HL-60 (cell line): ENCODE measurements at regions not wholly inside any gene's neighbourhood (a gene's known extent, or its start where the extent isn't known, plus 50 kb on each side); places are given as distances from the start of the nearest gene placed in this dataset.

Experiments used
- DNase-seq, 2 experiments: peaks; one replicate each; pipeline ENCODE4 v3.0.0-alpha.2; 2010 to 2020; ENCODE audit warnings: low read depth in 1 of 2, low spot score in 1 of 2
- H3K27ac ChIP-seq: fragments of 250-450 bp; sonication (Bioruptor Pico); replicated peaks from 2 replicates; pipeline ENCODE4 v1.5.1; 2020; ENCODE audit warnings: mild to moderate bottlenecking, moderate library complexity
- H3K27me3 ChIP-seq: fragments of 250-450 bp; sonication (Bioruptor Pico); 2 replicates; pipeline ENCODE4 v1.5.1; 2021; ENCODE audit warnings: mild to moderate bottlenecking, moderate library complexity; ENCODE audit not compliant: insufficient read depth, poor library complexity, severe bottlenecking
- H3K4me3 ChIP-seq: replicated peaks from 2 replicates; pipeline ENCODE4 v1.5.1; 2011; ENCODE audit warnings: mild to moderate bottlenecking, control low read depth, low read length; ENCODE audit not compliant: insufficient read depth
- GABPA ChIP-seq: IDR thresholded peaks from 2 replicates; pipeline ENCODE4 v1.6.1; 2012; ENCODE audit warnings: low read depth
- POLR2AphosphoS5 ChIP-seq: IDR thresholded peaks from 2 replicates; pipeline ENCODE4 v1.6.1; 2012; ENCODE audit warnings: low read depth
- SPI1 ChIP-seq: IDR thresholded peaks from 2 replicates; pipeline ENCODE4 v1.6.1; 2012; ENCODE audit warnings: low read depth, mild to moderate bottlenecking, borderline replicate concordance
- TF ChIP-seq, protein P1 (sequence below): IDR thresholded peaks from one replicate; pipeline ENCODE4 v1.5.1; 2011; ENCODE audit warnings: low read length, control low read depth, inconsistent platforms; ENCODE audit not compliant: insufficient read depth
- TF ChIP-seq, protein P2 (sequence below): IDR thresholded peaks from 2 replicates; pipeline ENCODE4 v1.6.1; 2012; ENCODE audit warnings: low read depth; ENCODE audit not compliant: insufficient replicate concordance

DNA sequence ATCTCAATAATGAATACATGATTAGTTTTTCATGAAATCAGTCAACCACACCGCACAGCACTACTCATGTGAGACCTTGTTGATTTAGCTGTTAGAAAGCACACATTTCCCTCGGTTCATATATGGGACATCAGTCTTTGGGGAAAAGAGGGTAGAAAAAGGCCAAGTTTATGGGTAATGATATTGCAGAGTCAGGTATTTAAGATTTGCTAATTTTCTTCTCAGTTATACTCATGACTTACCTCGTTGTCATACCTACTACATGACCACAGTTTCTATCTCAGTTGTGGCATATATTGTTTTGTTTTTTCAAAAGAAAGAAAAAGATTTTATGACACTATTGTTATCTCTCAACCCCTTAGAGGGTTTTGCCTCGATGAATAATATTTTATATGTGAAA, 165.6 kb downstream of the POU4F1 start:
- H3K4me3 ChIP-seq: no peak overlapping the region
- TF ChIP-seq POLR2AphosphoS5 (no peak), SPI1 (no peak), GABPA (no peak)
- TF ChIP-seq, protein P1, sequence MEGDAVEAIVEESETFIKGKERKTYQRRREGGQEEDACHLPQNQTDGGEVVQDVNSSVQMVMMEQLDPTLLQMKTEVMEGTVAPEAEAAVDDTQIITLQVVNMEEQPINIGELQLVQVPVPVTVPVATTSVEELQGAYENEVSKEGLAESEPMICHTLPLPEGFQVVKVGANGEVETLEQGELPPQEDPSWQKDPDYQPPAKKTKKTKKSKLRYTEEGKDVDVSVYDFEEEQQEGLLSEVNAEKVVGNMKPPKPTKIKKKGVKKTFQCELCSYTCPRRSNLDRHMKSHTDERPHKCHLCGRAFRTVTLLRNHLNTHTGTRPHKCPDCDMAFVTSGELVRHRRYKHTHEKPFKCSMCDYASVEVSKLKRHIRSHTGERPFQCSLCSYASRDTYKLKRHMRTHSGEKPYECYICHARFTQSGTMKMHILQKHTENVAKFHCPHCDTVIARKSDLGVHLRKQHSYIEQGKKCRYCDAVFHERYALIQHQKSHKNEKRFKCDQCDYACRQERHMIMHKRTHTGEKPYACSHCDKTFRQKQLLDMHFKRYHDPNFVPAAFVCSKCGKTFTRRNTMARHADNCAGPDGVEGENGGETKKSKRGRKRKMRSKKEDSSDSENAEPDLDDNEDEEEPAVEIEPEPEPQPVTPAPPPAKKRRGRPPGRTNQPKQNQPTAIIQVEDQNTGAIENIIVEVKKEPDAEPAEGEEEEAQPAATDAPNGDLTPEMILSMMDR: no peak
- TF ChIP-seq, protein P2, sequence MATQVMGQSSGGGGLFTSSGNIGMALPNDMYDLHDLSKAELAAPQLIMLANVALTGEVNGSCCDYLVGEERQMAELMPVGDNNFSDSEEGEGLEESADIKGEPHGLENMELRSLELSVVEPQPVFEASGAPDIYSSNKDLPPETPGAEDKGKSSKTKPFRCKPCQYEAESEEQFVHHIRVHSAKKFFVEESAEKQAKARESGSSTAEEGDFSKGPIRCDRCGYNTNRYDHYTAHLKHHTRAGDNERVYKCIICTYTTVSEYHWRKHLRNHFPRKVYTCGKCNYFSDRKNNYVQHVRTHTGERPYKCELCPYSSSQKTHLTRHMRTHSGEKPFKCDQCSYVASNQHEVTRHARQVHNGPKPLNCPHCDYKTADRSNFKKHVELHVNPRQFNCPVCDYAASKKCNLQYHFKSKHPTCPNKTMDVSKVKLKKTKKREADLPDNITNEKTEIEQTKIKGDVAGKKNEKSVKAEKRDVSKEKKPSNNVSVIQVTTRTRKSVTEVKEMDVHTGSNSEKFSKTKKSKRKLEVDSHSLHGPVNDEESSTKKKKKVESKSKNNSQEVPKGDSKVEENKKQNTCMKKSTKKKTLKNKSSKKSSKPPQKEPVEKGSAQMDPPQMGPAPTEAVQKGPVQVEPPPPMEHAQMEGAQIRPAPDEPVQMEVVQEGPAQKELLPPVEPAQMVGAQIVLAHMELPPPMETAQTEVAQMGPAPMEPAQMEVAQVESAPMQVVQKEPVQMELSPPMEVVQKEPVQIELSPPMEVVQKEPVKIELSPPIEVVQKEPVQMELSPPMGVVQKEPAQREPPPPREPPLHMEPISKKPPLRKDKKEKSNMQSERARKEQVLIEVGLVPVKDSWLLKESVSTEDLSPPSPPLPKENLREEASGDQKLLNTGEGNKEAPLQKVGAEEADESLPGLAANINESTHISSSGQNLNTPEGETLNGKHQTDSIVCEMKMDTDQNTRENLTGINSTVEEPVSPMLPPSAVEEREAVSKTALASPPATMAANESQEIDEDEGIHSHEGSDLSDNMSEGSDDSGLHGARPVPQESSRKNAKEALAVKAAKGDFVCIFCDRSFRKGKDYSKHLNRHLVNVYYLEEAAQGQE: no peak
- H3K27me3 ChIP-seq: no peaks in the 10 kb centered on the region
- no peak for DNase-seq
- no peak overlapping the region for H3K27ac ChIP-seq

DNA sequence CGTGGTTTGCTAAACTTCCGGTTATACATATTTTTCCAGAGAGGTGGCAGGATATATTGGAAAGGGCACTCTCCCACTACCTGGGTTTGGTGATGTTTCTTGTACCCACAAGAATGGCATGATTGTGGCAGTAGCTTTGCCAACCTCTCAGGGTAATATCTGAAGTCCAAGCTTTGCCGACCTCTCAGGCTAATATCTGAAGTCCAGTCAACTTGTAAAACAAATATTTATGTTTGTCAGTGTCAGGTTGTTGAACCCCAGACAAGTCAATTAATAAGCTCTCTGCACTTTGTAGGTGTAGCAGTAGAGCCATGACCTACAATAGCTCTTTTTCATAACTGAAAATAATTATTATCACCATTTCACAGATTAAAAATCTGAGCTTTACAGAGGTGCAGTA, 167.0 kb downstream of the POU4F1 start:
- H3K4me3 ChIP-seq: no peak overlapping the region
- no peak for DNase-seq
- TF ChIP-seq, protein P2: no peak
- TF ChIP-seq GABPA: no peak
- no peak for TF ChIP-seq SPI1
- no peak for TF ChIP-seq POLR2AphosphoS5
- TF ChIP-seq, protein P1: no peak
- no peak overlapping the region for H3K27ac ChIP-seq
- H3K27me3 ChIP-seq: no peaks in the 10 kb centered on the region

DNA sequence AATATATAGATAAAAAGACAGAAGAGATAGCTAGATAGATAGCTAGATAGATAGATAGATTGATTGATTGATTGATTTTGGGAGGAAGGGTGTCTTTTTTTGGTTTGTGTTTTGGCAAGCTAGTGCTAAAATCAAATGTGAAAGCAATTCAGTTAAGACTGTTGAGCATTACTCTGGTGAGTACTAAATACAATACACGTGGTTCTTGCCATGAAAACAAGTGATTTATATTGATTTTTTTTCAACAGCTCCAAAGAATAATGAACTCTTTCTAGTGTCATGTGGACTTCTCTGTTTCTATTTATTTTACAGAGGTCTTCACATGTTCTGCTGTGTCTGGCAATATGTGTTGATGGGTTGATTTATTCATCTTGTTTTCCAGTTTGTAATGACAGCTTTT, 172.0 kb downstream of the POU4F1 start:
- Histone ChIP-seq H3K27ac (no peak overlapping the region), H3K27me3 (no peaks in the 10 kb centered on the region), H3K4me3 (no peak overlapping the region)
- TF ChIP-seq, protein P1: no peak
- TF ChIP-seq SPI1 (no peak), POLR2AphosphoS5 (no peak), GABPA (no peak)
- TF ChIP-seq, protein P2: no peak
- no peak for DNase-seq
